Fibroblast of pulmonary artery (primary cell): ENCODE measurements at regions not wholly inside any gene's neighbourhood (a gene's known extent, or its start where the extent isn't known, plus 50 kb on each side); places are given as distances from the start of the nearest gene placed in this dataset.

ENCODE experiments used
- DNase-seq: peaks from one replicate; pipeline ENCODE4 v3.0.0-alpha.2; 2010; ENCODE audit warnings: low read depth
- H3K4me3 ChIP-seq: replicated peaks from 2 replicates; pipeline ENCODE4 v1.5.1; 2011; ENCODE audit warnings: low read depth, mild to moderate bottlenecking, control low read depth, low read length, moderate library complexity
- TF ChIP-seq, protein P1 (sequence below): IDR thresholded peaks from 2 replicates; pipeline ENCODE4 v1.5.1; 2011; ENCODE audit warnings: mild to moderate bottlenecking, control low read depth, low read length, inconsistent platforms; ENCODE audit errors: missing control alignments

DNA sequence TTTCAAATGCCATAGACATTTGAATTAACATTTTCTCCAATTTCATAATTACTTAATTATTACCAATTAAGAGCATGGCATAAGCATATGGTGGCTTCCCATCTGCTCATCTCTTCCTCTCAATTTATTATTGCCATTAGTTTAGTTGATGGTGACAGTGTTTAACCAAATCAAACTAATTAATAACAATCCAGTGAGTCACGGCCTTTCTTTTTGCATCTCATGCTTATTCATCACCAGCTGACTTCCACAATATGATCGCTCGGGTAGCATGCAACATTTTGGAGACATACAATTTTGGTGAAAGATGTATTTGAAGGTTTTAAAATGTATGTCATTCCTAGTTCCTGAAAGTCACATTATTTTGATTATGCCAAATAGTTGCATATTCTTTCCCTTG lies 172.8 kb upstream of the TACR3 start:
- TF ChIP-seq, protein P1, sequence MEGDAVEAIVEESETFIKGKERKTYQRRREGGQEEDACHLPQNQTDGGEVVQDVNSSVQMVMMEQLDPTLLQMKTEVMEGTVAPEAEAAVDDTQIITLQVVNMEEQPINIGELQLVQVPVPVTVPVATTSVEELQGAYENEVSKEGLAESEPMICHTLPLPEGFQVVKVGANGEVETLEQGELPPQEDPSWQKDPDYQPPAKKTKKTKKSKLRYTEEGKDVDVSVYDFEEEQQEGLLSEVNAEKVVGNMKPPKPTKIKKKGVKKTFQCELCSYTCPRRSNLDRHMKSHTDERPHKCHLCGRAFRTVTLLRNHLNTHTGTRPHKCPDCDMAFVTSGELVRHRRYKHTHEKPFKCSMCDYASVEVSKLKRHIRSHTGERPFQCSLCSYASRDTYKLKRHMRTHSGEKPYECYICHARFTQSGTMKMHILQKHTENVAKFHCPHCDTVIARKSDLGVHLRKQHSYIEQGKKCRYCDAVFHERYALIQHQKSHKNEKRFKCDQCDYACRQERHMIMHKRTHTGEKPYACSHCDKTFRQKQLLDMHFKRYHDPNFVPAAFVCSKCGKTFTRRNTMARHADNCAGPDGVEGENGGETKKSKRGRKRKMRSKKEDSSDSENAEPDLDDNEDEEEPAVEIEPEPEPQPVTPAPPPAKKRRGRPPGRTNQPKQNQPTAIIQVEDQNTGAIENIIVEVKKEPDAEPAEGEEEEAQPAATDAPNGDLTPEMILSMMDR: no peak
- H3K4me3 ChIP-seq: no peak overlapping the region
- no peak for DNase-seq

DNA sequence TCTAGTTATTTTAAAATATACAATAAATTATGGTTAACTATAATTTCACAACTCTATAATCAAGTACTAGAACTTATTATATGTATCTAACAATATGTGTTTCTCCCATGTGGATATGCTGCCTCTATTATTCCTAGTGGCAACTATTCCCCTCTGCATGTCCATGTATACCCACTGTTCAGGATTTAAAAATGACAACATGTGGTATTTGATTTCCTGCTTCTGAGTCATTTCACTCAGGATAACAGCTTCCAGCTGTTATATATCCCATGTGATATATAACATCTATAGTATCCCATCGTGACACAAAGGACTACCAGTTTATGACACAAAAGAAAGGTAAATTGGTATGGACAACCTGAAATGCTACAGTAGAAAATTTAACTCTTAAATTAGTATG lies 167.4 kb upstream of the TACR3 start:
- no peak for DNase-seq
- H3K4me3 ChIP-seq: no peak overlapping the region
- TF ChIP-seq, protein P1: no peak

DNA sequence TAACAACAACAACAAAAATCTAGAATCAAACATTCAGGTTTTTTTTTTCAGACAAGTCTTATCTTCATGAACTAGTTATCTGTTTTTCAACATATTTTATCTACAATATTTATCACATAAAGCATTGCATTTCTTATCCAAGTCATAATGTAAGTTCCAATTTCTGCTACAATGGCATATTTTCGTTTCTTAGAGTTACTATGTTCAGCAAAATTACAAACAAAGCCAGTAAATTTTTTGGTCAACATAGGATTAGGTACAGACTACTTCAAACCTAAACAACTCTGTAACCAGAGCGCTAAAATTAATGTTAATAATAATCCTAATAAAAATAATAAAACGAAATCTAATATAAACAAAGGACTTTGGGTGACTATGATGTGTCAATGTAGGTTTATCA lies 165.4 kb upstream of the TACR3 start:
- DNase-seq: no peak
- no peak overlapping the region for H3K4me3 ChIP-seq
- TF ChIP-seq, protein P1: no peak

DNA sequence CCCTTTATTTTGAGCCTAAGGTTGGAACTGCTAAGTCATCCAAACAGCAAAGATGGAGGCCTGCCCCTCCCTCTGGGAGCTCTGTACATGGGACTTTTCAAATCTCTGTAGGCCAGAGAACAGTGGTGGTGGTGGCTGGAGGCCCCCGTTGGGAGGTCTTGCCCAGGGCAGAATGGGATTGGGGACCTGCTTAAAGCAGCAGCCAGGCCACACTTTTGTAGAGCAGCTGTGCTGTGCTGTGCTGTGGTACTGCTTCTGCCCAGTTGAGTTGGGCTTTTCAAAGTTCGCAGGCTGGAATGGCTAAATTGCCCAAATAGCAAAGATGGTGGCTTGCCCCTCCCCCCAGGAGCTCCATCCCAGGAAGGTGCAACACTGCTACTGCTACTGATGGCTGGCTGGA lies 147.5 kb upstream of the TACR3 start:
- no peak for DNase-seq
- TF ChIP-seq, protein P1: no peak
- H3K4me3 ChIP-seq: no peak overlapping the region

DNA sequence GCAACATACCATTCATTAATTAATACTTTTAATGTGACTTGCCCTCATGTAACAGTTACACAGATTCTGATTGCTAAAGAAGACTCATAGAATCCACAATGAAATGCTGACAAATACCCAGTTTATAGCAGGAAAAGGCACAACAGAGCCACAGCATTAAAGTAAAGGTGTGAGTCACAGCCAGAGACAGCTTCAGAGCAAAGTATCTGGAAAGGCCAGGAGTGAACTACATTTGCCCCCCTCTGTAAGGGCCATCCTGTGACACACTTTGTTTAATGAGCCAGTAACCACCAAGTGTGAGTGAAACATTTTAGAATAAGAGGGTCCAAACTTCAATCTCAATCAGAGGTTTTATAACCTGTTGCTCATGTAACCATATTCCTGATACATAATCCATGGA lies 133.8 kb upstream of the TACR3 start:
- TF ChIP-seq, protein P1: no peak
- no peak for DNase-seq
- no peak overlapping the region for H3K4me3 ChIP-seq

DNA sequence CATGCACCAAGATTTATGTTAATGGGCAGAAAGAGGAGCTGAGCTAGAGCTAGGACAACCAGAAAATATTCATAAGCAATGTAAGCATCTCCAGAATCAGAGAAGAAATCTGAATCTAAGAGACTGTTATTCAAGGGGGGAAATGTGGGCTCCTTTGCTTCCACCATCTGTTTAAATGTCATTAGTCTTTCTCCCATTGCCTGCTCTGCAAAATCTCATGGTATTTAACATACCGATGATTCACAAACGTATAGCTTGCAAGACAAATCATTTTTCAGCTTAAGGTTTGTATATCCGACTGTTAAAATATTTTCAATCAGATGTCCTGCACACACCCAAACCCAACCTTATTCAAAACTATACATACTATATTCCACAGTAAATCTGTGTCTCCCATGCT lies 133.4 kb upstream of the TACR3 start:
- DNase-seq: no peak
- TF ChIP-seq, protein P1: no peak
- H3K4me3 ChIP-seq: no peak overlapping the region

DNA sequence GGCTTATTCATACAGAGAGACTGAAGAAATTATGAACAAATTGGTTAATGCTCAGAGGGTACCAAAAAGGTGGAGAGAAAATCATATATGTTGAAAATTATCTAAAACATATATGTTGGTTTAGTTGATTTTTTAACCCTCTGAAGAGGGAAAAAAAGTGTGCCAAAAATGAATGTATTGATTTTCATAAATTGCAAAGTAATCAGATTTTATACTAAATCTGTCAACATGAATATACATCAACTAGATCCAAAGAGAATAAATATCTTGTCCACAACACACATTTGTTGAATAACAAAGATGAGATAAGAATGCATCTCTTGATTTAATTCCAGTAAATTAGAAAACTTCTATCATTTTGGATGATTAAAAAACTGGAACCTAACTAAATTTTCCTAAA lies 125.3 kb upstream of the TACR3 start:
- TF ChIP-seq, protein P1: no peak

More for the DNA sequence above, 125.3 kb upstream of the TACR3 start:
- no peak overlapping the region for H3K4me3 ChIP-seq
- no peak for DNase-seq
